Forelimb muscle (tissue), 1 donor: ENCODE measurements at regions not wholly inside any gene's neighbourhood (a gene's known extent, or its start where the extent isn't known, plus 50 kb on each side); places are given as distances from the start of the nearest gene placed in this dataset.
"Not testable (repeated sequence)": the region's sequence is repeated elsewhere in the genome, so short reads cannot be mapped to it uniquely, and the experiment has no call there.

Experiments
- DNase-seq: peaks from one replicate; pipeline ENCODE4 v3.0.0-alpha.2; 2013; ENCODE audit warnings: low read depth

DNA sequence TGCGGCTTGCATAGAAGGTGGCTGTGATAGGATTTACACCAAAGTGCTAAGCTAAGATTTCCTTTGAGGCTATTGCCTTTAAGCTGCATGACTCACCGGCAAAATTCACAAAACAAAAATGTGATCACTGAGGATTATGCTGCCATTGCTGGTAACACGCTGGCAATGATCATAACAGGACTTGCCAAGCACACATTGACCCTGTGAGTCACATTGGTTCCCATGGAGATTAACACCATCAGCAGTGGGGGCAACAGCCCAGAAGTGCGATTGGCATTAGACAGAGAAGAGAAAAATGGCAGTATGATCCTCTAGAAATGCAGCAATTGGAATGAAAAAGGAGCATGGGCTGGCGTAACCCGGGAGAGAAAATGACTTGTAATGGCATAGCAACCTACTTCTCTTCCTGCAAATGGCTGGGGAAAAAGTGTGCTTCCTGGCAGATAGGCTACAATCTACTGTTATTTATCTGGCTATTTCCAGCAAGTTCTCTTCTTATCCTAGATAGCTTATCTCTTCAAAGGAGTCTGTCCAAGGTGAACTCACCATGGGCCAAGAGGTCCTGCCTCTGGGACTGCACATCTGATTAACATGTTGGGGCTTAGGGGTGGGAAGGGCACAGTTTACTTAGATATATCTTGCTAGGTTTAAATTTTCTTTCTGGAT is 314.2 kb upstream of the IGFBP7 start:
- no peak for DNase-seq

DNA sequence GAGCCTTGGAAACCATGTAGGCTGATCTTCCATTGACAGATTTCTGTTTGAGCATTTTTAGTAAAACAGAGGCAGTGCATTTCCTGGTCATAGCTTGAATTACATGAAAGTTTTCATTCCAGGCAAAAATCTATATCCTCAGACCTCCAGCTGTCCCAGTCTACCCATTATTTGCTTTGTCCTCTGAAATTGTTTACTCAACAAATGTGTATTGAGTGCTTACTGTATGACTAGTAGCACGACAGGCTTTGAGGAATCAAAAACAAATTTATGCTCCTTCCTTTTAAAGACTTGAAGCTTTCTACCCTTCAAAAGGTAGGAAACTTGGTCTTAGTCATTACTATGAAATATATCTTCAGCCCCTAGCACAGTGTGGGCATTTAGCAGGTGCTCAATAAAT is 307.9 kb upstream of the IGFBP7 start:
- DNase-seq: no peak

DNA sequence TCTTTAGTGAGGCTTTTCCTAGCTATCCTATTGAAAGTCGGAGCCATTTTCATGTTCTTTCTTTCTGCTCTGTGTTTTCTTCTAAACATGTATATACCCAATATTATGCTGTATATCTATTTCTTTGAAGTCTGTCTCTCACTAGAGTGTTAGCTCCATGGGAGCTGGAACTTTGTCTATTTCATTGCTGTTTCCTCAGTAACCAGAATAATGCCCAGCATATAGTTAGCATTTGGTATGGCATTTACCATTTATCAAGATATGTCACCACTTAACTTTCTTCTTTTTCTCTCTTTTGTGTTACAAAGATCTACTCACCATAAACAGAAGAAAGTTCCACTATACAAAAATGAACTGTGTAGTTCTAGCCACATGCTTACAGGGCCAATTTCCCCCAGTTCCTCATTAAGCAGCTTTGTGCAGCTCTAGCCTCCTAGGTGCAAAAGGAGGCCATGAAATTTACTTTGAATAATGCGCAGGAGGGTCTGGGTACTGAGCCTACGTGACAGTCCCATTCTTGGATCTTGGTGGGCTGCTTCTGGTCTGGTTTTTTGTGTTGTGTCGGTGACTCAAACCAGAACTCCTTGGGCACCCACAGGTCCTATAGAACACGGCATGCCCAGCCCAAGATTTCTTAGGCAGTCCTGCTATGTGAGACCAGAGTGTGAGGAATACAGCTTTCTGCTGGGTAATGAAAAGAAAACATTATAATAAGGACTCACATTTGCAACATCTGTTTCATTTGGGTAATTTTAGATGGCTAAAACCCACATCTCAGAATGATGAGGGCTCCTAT is 302.3 kb upstream of the IGFBP7 start:
- DNase-seq: no peak

DNA sequence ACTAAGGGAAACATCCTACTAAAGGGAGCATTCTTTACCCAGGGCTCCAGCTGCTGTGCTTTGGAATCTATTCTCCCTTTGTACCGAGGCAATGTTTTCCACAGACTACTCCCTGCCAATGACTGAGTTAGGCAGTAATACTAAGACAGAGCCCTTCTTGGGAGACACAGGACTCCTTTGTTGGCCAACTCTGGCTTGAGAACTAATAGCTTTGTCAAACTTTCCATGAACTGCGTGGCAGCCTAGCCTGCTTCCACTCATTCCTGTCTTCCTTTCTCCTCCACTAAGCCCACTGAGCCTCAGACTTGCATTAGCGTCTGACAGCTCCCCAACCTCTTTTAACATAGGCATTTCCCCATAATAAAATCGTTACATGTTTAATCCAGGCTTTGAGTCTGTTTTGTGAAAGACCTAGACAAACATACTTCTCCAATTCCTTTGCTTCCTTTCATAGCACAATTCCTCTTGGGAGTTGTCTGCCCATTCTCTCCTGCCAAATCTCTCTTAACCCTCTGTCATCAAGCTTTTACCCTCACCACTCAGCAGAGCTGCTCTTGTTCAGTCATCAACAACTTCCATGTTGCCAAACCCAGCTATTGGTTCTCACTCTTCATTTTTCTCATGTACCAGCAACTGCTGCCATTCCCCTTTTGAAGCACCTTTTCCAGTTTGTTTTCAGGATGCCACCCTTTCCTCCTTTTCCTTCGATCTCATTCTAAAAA is 300.3 kb upstream of the IGFBP7 start:
- DNase-seq: no peak

DNA sequence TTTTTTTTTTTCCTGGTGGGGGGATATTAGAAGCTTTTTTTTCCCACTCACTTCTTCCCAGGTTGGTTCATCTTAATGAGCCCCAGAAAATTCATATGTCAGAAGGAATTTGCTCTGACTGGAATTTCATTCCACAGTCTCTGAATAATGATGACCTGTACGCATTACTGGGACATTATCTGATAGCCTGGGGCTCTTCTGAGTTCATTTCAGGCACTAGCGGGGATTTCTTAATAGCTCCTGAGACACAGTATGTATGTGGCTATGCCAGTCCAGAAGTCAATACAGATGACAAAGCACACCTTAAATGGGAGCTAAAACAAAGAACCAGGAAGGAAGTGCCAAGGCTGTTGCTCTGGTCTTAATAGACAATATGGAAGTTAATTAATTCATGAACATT is 295.2 kb upstream of the IGFBP7 start:
- no peak for DNase-seq

DNA sequence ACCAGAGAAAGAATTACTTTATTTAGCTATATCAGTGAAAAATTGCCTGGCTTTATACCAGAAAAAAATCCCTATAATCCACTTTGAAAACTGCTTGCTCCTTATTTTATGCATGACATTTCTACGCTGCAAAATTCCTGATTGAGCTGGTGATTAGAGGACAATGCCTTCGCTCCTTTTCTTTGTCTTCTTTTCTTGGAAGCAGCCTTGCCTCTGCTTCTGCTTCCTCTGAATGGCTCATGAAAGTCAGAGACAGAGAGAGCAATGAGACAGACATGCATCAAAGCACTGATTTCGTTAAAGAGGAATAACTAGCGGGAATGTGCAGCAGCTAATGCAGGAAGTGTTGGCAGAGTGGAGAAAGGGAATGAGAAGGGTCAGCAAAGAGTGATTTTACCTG is 294.3 kb upstream of the IGFBP7 start:
- no peak for DNase-seq

DNA sequence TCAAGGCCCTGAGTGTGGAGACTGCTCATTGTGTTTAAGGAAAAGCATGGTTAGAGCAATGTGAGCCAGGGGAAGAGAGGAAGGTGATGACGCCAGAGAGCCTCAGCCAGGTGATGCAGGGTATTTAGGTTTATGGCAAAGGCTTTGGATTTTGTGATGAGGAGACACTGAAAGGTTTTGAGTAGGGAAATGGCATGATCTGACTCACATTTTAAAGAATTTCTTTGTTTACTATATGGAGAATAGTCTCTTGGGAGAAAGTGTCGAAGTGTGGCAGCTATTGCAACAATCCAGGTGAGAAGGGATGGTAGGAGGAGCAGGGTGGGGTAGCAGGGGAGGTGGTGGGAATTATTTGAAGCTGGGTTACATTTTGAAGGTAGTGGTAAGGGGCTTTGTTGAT is 293.4 kb upstream of the IGFBP7 start:
- DNase-seq: no peak

DNA sequence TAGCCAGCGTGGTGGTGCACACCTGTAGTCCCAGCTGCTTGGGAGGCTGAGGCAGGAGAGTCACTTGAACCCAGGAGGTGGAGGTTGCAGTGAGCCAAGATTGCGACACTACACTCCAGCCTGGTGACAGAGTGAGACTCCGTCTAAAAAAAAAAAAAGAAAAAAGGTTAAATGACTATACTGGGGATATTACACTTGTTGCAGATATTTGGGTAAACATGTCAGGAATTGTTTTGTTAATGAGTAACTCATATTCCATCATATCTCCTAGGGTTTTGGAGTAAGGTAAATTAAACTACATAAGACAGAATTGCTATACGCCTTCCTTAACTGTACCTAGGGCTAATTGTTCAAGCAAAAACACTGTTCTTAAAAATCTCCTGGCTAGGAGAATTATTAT is 291.4 kb upstream of the IGFBP7 start:
- DNase-seq: no peak

DNA sequence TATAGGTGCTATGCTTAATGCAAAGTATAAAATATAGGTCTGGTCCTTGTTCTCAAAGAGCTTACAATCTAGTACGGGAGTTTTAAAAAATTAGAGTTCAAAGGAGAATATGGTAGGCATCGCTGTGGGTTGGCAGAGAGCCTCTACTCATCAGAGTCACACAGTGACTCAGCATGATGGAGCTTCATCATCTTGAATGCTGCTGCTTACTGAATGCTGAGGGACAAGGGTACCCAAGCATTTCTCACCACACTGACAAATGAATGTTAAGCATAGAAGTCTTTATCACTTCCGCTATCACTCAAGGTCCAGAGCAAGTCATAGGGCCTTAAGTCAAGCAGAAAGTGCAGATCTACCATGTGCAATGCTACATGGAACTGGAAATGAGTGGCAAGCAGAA is 268.6 kb upstream of the IGFBP7 start:
- no peak for DNase-seq

DNA sequence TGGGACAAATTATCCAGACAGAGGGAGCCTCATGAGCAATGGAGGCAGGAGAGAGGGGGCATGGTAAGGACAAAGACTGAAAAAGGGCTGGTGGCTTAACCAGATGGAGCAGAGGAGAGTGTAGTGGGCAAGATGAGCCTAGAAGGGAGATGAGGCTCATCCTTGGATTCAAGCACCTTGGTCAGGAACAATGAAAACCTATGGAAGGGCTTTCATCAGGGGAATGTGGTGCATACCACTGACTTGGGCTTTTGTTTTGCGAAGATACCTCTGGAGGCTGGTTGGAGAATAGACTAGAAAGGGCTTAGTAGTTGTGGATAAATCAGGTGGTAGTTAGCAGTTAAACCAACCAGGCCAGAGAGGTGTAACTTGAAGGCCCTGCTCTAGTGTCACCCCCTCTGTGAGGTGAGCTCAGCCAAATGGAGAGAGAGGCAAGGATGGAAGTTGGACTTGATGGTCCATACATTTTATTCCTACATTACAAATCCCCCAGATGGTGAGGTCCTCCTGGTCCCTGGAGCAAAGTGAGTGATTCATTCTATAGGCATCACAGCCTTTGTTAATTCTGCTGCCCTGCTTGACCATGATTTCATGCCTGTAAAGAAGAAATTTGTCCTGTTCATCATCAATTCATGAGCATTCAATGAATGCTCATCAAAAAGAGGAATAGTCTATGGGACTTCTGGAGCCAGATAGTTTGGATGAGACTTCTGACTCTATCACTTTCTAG is 264.8 kb upstream of the IGFBP7 start:
- no peak for DNase-seq

DNA sequence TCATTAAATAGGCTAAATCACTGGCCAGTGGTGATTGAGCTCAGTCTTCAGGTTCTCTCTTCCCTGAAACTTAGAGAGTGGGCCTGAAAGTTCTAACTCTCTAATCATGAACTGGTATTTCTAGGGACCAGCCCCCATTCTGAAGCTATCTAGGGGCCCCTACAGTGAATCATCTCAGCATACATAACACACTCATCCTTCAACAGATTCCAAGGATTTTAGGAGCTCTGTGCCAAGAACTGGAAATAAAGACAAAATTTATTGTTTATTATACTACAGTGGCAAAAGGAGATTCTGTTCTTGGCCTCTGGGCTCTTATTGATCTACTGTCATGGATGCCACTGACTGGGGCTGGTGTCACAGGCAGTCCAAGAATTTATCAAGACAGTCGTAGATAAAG is 263.8 kb upstream of the IGFBP7 start:
- DNase-seq: no peak

DNA sequence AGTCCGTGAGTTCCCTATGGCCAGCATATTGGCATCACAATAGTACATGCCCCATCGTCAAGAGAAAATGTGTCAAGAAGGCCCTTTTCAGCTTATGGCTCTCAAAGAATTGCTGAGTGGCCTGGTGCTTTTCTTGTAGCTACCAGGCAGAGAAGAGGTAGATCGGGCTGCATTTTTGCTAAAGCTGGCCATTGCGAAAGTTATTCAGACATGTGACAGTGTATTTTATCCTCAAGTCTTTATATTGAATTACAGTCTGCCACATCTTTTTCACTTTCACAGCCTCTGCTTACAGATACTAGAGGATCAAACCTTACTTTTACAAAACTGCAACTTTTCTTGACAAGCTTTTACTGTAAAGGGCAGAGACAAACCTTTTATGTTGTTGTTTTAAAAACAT is 261.5 kb upstream of the IGFBP7 start:
- no peak for DNase-seq

DNA sequence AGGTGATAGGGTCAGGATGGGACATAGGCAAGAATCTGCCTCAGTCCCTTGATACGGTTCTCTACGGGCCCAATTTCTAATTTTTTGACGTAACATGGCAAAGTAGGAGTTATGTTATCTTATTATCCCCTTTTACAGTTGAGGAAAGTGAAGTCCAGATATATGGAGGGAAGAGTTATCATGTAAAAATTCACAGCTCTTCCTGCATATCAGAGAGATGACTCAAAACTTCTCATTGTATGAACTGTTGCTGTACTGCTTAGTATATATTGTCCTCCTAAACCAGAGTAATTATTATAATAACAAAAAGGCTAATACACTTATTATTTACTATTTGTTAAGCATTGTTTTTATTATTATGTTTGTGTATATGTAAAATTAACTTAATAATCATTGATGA is 260.5 kb upstream of the IGFBP7 start:
- DNase-seq: no peak

DNA sequence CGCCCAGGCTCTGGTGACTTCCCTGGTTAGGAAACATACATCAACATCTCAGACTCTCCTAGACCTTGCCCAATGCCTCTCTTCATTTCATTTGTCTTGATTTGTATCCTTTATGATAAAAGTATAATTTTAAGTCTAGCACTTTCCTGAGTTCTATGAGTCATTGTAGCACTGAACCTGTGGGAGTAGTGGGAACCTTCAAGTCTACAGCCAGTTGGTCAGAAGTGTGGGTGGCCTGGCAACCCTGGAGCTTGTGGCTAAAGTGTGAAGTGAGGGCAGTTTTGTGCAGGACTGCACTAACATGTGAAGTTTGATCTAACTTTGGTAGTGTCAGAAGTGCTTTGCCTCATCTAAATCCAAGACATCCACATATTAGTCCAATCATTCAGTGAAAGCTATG is 259.3 kb upstream of the IGFBP7 start:
- DNase-seq: no peak

DNA sequence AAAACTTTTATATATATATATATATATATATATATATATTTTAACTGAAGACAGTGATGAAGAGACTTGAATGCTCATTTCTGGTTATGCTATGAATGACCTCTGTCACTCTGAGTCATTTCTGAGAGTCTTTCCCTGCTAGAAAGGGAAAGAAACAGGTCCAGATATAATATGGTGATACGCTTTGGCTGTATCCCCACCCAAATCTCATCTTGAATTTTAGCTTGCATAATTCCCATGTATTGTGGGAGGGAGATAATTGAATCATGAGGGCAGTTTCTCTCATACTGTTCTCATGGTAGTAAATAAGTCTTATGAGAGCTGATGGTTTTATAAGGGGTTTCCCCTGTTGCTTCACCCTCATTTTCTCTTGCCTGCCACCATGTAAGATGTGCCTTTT is 254.1 kb upstream of the IGFBP7 start:
- DNase-seq: no peak

DNA sequence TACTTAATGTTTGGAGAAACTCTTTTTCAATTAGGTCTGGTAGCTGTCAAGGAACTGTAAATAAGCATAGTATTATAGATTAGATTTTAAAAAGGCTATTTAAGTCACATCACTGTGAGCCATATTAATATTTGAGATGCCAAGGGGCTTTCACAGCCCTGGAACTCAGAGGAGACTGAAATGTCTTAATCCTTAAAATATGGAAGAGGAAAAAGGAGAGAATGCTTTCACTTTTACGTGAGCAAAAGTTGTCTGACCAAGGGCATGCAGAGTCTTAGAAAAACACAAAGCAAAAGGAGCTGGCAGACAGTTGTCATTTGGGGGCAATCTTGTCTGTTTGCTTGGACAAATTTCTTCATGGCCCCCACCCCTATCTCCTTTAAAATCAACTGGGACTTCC is 253.2 kb upstream of the IGFBP7 start:
- DNase-seq: no peak

DNA sequence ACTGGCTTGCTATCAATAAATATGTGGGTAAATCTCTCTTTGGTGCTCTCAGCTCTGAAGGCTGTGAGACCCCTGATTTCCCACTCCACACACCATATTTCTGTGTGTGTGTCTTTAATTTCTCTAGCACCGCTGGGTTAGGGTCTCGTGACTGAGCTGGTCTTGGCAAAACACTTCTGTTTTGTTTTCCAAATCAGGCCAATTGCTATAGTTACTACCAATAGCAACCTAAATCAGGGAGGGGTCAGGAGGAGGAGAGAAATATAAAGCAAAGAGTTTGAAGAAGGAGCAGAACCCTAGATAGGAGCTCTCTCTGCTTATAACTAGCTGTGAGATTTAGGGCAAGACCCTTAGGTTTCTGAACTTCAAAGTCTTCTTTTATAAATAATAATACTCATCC is 250.5 kb upstream of the IGFBP7 start:
- DNase-seq: no peak

DNA sequence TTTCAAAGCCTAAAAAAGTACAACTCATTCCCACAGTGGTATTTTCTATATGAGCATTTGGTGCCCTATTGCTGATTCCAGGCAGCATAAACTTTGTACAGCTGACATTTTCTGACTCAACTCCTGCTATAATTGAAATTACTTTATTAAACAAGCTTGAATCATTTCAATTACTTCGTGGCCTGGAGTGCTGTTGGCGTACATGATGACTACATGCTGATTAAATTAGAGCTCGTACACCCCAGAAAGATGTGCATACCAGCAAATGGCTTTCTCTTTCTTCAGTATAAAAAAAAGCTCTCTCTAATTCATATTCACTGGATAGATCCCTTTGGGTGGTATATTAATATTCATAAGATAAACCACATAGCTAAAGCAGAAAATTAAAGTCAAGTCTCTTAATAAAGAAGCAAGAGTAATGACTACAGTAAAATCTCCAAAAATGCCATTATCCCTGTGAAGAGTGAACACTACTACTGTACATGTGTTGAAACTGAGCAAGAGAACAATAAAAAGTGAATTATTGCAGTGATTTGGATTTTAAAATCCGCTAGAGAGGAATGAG is 245.0 kb upstream of the IGFBP7 start:
- DNase-seq: no peak

DNA sequence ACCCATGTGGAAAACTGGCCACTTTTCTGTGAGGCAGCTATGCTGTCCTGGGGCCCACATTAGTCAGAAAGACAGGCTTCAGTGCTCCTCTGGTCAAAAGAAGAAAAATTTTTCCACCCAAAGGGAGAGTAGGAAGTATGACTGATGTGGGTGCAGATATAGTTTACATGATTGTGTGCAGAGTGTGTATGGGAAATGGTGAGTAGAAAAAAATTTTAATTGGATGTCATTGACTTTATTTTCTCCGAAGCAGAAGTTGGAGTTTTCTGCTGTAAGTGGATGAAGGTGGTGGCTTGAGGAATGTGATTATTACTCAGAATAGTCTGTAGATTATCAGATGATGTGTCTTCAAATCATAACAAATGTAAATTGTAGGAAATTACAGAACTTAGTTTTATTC is 241.5 kb upstream of the IGFBP7 start:
- no peak for DNase-seq

DNA sequence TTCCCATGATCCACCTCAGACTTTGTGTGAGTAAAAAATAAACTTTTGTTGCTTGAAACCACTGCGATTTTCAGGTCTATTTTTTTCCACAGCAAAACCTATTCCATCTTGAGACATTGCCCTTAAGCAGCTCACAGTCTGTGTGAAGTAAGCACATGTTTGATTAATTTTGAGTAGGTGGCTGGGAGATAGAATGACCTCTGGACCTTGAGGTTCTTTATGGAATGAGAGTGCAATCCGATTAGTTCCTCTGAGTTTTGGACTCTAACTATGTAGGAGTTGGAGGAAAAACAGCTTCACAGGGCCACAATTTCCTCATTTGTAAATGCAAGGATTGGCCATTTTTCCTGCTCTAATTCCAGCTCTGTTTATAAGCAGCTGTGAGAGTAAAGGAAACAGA is 234.1 kb upstream of the IGFBP7 start:
- DNase-seq: no peak

DNA sequence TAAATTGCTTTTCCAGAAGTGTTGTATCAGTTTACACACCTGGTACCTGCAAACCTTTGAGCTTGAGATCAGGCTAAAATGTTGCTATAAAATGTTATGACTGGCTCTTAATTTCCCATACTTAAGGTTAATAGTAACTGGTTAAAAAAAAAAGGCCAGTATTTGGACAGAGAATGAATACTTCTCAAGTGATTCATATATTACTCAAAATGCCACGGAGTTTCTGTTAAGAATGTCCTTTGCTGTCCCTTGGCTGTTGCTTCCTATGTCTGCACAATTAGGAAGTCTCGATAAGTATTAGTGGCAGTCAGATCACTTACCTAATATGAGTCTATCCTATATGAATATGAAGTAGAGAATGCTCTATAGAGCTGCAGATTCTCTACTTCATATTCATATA is 232.2 kb upstream of the IGFBP7 start:
- no peak for DNase-seq

DNA sequence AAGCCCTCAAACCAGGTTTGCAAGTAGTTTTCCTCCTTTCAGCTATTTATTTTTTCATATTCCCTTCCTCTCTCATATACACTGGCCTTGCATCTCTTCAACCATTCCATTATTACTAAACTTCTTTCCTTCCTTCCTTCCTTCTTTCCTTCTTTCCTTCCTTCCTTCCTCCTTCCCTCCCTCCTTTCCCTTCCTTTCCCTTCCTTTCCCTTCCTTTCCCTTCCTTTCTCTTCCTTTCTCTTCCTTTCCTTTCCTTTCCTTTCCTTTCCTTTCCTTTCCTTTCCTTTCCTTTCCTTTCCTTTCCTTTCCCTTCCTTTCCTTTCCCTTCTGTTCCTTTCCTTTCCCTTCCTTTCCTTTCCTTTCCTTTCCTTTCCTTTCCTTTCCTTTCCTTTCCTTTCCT is 228.7 kb upstream of the IGFBP7 start:
- not testable (repeated sequence) for DNase-seq
